ENCODE measurements at regions not wholly inside any gene's neighbourhood (a gene's known extent, or its start where the extent isn't known, plus 50 kb on each side); places are given as distances from the start of the nearest gene placed in this dataset.
"Not testable (repeated sequence)": the region's sequence is repeated elsewhere in the genome, so short reads cannot be mapped to it uniquely, and the experiment has no call there.

GRCh38 chr13:111787321-111787720 is 279.6 kb upstream of the SOX1 start:
- H3K4me1 ChIP-seq (ENCODE audit: control insufficient read depth in 1 of 2, insufficient read depth in 2 of 2, low read length in 2 of 2); H4K20me1 ChIP-seq (ENCODE audit: insufficient read depth, low read length); H3K79me2 ChIP-seq (ENCODE audit: insufficient read depth, low read length); H3K36me3 ChIP-seq (replicated peaks in 1 of 2; ENCODE audit: control insufficient read depth in 1 of 2, insufficient read depth in 2 of 2, low read length in 2 of 2); H3K27ac ChIP-seq (ENCODE audit: low read depth in 1 of 2, low read length in 2 of 2); H2AFZ ChIP-seq (ENCODE audit: insufficient read depth, low read depth, low read length, poor library complexity, severe bottlenecking); H3K4me3 ChIP-seq (replicated peaks in 1 of 3; ENCODE audit: low read depth in 2 of 3, low read length in 3 of 3); DNase-seq; H3K27ac Mint-ChIP-seq; H3K27me3 ChIP-seq (ENCODE audit: control insufficient read depth in 2 of 2, insufficient read depth in 2 of 2, low read length in 2 of 2); H3K9ac ChIP-seq (ENCODE audit: insufficient read depth, low read length, poor library complexity, severe bottlenecking); H3K4me3 Mint-ChIP-seq; H3K4me1 Mint-ChIP-seq; H3K36me3 Mint-ChIP-seq; H3K9me3 Mint-ChIP-seq; intact Hi-C loops (cut with micrococcal nuclease); H3K4me2 ChIP-seq (replicated peaks; ENCODE audit: extremely low read depth, low read length, poor library complexity, severe bottlenecking); H3K27me3 Mint-ChIP-seq (ENCODE audit: low read depth in 3 of 3): not testable (repeated sequence)
- peaks cover 4 to 10% of the 10 kb centered on the region in 2 donors for H3K9me3 ChIP-seq (replicated peaks in 1 of 2; ENCODE audit: control insufficient read depth in 1 of 2, insufficient read depth in 1 of 2, low read length in 2 of 2)
- WGBS (ENCODE audit: insufficient coverage) = no CpG with 5 or more reads among the region's 5 CpGs

- DNase-seq = no peak
- no peak overlapping the region for H3K4me3 ChIP-seq (replicated peaks in 1 of 3; ENCODE audit: low read depth in 2 of 3, low read length in 3 of 3)
- H3K79me2 ChIP-seq (ENCODE audit: insufficient read depth, low read length) = no peaks in the 10 kb centered on the region
- intact Hi-C loops (cut with micrococcal nuclease) = no loop called here
- no peaks in the 10 kb centered on the region for H3K27me3 ChIP-seq (ENCODE audit: control insufficient read depth in 2 of 2, insufficient read depth in 2 of 2, low read length in 2 of 2)
- no peaks in the 10 kb centered on the region for H3K36me3 ChIP-seq (replicated peaks in 1 of 2; ENCODE audit: control insufficient read depth in 1 of 2, insufficient read depth in 2 of 2, low read length in 2 of 2)
- no peak overlapping the region for H3K4me3 Mint-ChIP-seq
- H3K4me1 Mint-ChIP-seq = no peaks in the 10 kb centered on the region
- H2AFZ ChIP-seq (ENCODE audit: insufficient read depth, low read depth, low read length, poor library complexity, severe bottlenecking) = no peak overlapping the region
- peaks cover 0 to 2% (median 0%) of the 10 kb centered on the region in 7 donors for H3K9me3 Mint-ChIP-seq
- no peak overlapping the region for H3K27ac ChIP-seq (ENCODE audit: low read depth in 1 of 2, low read length in 2 of 2)
- no peaks in the 10 kb centered on the region for H4K20me1 ChIP-seq (ENCODE audit: insufficient read depth, low read length)
- TF ChIP-seq, protein P1, sequence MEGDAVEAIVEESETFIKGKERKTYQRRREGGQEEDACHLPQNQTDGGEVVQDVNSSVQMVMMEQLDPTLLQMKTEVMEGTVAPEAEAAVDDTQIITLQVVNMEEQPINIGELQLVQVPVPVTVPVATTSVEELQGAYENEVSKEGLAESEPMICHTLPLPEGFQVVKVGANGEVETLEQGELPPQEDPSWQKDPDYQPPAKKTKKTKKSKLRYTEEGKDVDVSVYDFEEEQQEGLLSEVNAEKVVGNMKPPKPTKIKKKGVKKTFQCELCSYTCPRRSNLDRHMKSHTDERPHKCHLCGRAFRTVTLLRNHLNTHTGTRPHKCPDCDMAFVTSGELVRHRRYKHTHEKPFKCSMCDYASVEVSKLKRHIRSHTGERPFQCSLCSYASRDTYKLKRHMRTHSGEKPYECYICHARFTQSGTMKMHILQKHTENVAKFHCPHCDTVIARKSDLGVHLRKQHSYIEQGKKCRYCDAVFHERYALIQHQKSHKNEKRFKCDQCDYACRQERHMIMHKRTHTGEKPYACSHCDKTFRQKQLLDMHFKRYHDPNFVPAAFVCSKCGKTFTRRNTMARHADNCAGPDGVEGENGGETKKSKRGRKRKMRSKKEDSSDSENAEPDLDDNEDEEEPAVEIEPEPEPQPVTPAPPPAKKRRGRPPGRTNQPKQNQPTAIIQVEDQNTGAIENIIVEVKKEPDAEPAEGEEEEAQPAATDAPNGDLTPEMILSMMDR (IDR thresholded peaks at IDR 0.05) = no peak
- H3K9me3 ChIP-seq (replicated peaks in 1 of 2; ENCODE audit: control insufficient read depth in 1 of 2, insufficient read depth in 1 of 2, low read length in 2 of 2) = peaks cover 4 to 10% of the 10 kb centered on the region in 2 donors
- H3K27me3 Mint-ChIP-seq (ENCODE audit: low read depth in 3 of 3) = peaks cover 0 to 2% (median 1%) of the 10 kb centered on the region in 3 donors
- no peak overlapping the region for H3K27ac Mint-ChIP-seq
- no peaks in the 10 kb centered on the region for H3K36me3 Mint-ChIP-seq
- no peaks in the 10 kb centered on the region for H3K4me1 ChIP-seq (ENCODE audit: control insufficient read depth in 1 of 2, insufficient read depth in 2 of 2, low read length in 2 of 2)
- no peak overlapping the region for H3K9ac ChIP-seq (ENCODE audit: insufficient read depth, low read length, poor library complexity, severe bottlenecking)
- H3K4me2 ChIP-seq (replicated peaks; ENCODE audit: extremely low read depth, low read length, poor library complexity, severe bottlenecking) = no peak overlapping the region
- 86% methylated on average over 5 of the region's 8 CpGs for WGBS (ENCODE audit: insufficient coverage)
Observed at GRCh38 chr13:111789011-111789410, 277.9 kb upstream of the SOX1 start.

Data from CD14-positive monocyte (primary cell).